ENCODE measurements at regions not wholly inside any gene's neighbourhood (a gene's known extent, or its start where the extent isn't known, plus 50 kb on each side); places are given as distances from the start of the nearest gene placed in this dataset.

- Mint-ChIP-seq H3K4me3 (no peak overlapping the region), H3K9me3 (no peaks in the 10 kb centered on the region), H3K27ac (no peak overlapping the region), H3K36me3 (ENCODE audit: low read depth) (no peaks in the 10 kb centered on the region), H3K4me1 (no peaks in the 10 kb centered on the region), H3K27me3 (ENCODE audit: low read depth) (peaks cover 3% of the 10 kb centered on the region)
- no peak for TF ChIP-seq CTCF (IDR thresholded peaks at IDR 0.05; ENCODE audit: unreplicated experiment in 3 of 3)
Measured at GRCh38 chr13:110062777-110063442, 244.0 kb downstream of the COL4A1 start.

- Mint-ChIP-seq H3K9me3 (no peaks in the 10 kb centered on the region), H3K36me3 (ENCODE audit: low read depth) (no peaks in the 10 kb centered on the region), H3K4me1 (no peaks in the 10 kb centered on the region), H3K27ac (no peak overlapping the region), H3K4me3 (no peak overlapping the region), H3K27me3 (ENCODE audit: low read depth) (peaks cover 3% of the 10 kb centered on the region)
- no peak for TF ChIP-seq CTCF (IDR thresholded peaks at IDR 0.05; ENCODE audit: unreplicated experiment in 3 of 3)
Measured at GRCh38 chr13:110062077-110062776, 244.7 kb downstream of the COL4A1 start.

- no peaks in the 10 kb centered on the region for H3K9me3 Mint-ChIP-seq
- peaks cover 3% of the 10 kb centered on the region for H3K27me3 Mint-ChIP-seq (ENCODE audit: low read depth)
- no peaks in the 10 kb centered on the region for H3K4me1 Mint-ChIP-seq
- no peak for TF ChIP-seq CTCF (IDR thresholded peaks at IDR 0.05; ENCODE audit: unreplicated experiment in 3 of 3)
- H3K27ac Mint-ChIP-seq: no peak overlapping the region
- H3K36me3 Mint-ChIP-seq (ENCODE audit: low read depth): no peaks in the 10 kb centered on the region
- no peak overlapping the region for H3K4me3 Mint-ChIP-seq
Measured at GRCh38 chr13:110061270-110061669, 245.7 kb downstream of the COL4A1 start.

GRCh38 chr13:110057052-110057451 lies 249.9 kb downstream of the COL4A1 start:
- no peak overlapping the region for H3K4me3 Mint-ChIP-seq

GRCh38 chr13:110056640-110057039 lies 250.3 kb downstream of the COL4A1 start:
- Mint-ChIP-seq H3K9me3 (no peaks in the 10 kb centered on the region), H3K27ac (no peak overlapping the region), H3K36me3 (ENCODE audit: low read depth) (no peaks in the 10 kb centered on the region), H3K4me3 (no peak overlapping the region), H3K27me3 (ENCODE audit: low read depth) (peaks cover 10% of the 10 kb centered on the region), H3K4me1 (no peaks in the 10 kb centered on the region)
- no peak for TF ChIP-seq CTCF (IDR thresholded peaks at IDR 0.05; ENCODE audit: unreplicated experiment in 3 of 3)

More at GRCh38 chr13:110057052-110057451, 249.9 kb downstream of the COL4A1 start:
- no peaks in the 10 kb centered on the region for H3K4me1 Mint-ChIP-seq
- H3K9me3 Mint-ChIP-seq: no peaks in the 10 kb centered on the region
- H3K27ac Mint-ChIP-seq: no peak overlapping the region
- TF ChIP-seq CTCF (IDR thresholded peaks at IDR 0.05; ENCODE audit: unreplicated experiment in 3 of 3): no peak
- no peaks in the 10 kb centered on the region for H3K36me3 Mint-ChIP-seq (ENCODE audit: low read depth)
- peaks cover 10% of the 10 kb centered on the region for H3K27me3 Mint-ChIP-seq (ENCODE audit: low read depth)

GRCh38 chr13:110055089-110055488 lies 251.9 kb downstream of the COL4A1 start:
- Mint-ChIP-seq H3K4me3 (no peak overlapping the region), H3K27me3 (ENCODE audit: low read depth) (peaks cover 10% of the 10 kb centered on the region), H3K4me1 (no peaks in the 10 kb centered on the region), H3K9me3 (no peaks in the 10 kb centered on the region), H3K27ac (no peak overlapping the region), H3K36me3 (ENCODE audit: low read depth) (no peaks in the 10 kb centered on the region)
- TF ChIP-seq CTCF (IDR thresholded peaks at IDR 0.05; ENCODE audit: unreplicated experiment in 3 of 3): no peak

Measured in nephron (organoid).